OCI-LY7 (cell line): ENCODE measurements at regions not wholly inside any gene's neighbourhood (a gene's known extent, or its start where the extent isn't known, plus 50 kb on each side); places are given as distances from the start of the nearest gene placed in this dataset.

Experiments
- CTCF ChIP-seq: fragments of 200-600 bp; sonication (generic); conservative IDR thresholded peaks from 2 replicates; pipeline ENCODE4 v1.5.1; 2014; ENCODE audit warnings: mild to moderate bottlenecking, antibody characterized with exemption, low read length, moderate library complexity, mixed read lengths
- EZH2phosphoT487 ChIP-seq: fragments of 200-600 bp; sonication (generic); IDR thresholded peaks from 2 replicates; pipeline ENCODE4 v1.6.1; 2018; ENCODE audit warnings: low read depth, borderline replicate concordance, mild to moderate bottlenecking, mixed run types, antibody characterized with exemption, low read length, moderate library complexity, mixed read lengths

DNA sequence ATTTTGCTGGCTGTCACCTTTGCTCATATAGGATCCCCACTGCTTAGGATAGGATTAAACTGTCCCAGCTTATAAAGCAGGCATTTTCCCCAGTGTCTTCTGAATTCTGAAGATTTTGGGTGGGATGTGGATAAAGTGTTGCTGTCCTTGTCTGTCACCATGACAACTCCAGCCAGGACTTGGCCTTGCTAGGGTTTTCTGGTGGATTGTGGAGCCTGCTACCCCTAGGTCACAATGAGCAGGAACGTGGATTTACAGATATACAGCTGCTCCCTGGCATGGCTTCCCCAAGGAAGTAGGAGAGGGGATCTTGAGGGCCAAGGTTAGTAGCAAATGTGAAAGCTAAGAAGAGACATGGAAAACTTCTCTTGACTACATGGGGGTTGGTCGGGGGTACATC is 220.7 kb downstream of the WDR11 start:
- TF ChIP-seq CTCF, result no peak
- TF ChIP-seq EZH2phosphoT487, result no peak
